ENCODE measurements at regions not wholly inside any gene's neighbourhood (a gene's known extent, or its start where the extent isn't known, plus 50 kb on each side); places are given as distances from the start of the nearest gene placed in this dataset.

DNA sequence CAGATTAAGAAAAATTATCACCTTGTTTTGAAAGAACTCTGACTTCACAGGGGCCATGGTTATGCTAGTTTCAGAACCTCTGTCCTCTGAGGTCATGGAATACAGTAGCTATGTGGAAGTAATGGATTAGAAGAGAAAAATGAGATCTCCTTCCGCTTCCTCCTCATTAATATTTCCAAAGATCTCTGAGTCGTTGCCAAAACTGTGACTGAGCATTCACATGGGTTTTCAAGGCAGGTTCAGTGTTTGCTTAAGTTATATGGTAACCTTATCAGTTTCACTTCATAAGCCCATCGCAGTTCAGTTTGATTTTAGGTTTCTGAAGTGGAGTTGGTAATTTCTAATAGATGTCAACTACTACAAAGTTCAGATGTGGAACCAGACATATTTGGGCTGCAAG is 321.2 kb upstream of the SOX9 start:
- TF ChIP-seq CTCF (IDR thresholded peaks at IDR 0.05; ENCODE audit: insufficient read depth, low read length, poor library complexity, severe bottlenecking) (no peak), EZH2phosphoT487 (conservative IDR thresholded peaks at IDR 0.05; ENCODE audit: low read length) (no peak)
